HG03045 (cell line): ENCODE measurements at regions not wholly inside any gene's neighbourhood (a gene's known extent, or its start where the extent isn't known, plus 50 kb on each side); places are given as distances from the start of the nearest gene placed in this dataset.
A peak's percentile ranks its signal among the peaks of the same experiment; 100 is the strongest.

Experiments used
- ATAC-seq: cut with Tn5 transposase; IDR thresholded peaks from one replicate; pipeline ENCODE4 v1.9.1; 2021; ENCODE audit warnings: mild to moderate bottlenecking, moderate library complexity; ENCODE audit not compliant: unreplicated experiment

GRCh38 chr6:139654888-139655782 lies 280.7 kb upstream of the CITED2 start:
- no peak for ATAC-seq

GRCh38 chr6:139654309-139654708 lies 279.9 kb upstream of the CITED2 start:
- ATAC-seq = no peak

GRCh38 chr6:139653111-139653510 lies 278.7 kb upstream of the CITED2 start:
- no peak for ATAC-seq

DNA sequence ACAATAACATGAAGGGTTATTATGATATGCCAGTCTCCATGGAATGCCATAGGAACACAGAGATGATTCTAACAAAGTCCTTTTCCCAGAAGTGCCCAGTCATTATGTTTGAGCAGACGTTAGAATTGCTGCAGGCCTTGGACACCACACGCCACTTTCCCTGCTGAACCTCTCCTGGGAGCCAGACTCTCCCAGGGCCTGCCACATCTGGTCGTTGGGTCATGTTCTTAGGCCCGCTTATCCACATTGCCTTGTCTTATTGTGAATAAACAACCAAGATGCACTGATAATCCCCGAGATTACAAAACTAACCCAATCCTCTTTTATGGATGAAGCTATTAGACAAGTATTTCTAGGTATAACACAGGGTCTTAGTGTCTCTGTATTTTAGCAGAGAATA lies 276.5 kb upstream of the CITED2 start:
- no peak for ATAC-seq

GRCh38 chr6:139649732-139650131 lies 275.3 kb upstream of the CITED2 start:
- ATAC-seq = no peak

GRCh38 chr6:139649128-139649527 lies 274.7 kb upstream of the CITED2 start:
- ATAC-seq = no peak

DNA sequence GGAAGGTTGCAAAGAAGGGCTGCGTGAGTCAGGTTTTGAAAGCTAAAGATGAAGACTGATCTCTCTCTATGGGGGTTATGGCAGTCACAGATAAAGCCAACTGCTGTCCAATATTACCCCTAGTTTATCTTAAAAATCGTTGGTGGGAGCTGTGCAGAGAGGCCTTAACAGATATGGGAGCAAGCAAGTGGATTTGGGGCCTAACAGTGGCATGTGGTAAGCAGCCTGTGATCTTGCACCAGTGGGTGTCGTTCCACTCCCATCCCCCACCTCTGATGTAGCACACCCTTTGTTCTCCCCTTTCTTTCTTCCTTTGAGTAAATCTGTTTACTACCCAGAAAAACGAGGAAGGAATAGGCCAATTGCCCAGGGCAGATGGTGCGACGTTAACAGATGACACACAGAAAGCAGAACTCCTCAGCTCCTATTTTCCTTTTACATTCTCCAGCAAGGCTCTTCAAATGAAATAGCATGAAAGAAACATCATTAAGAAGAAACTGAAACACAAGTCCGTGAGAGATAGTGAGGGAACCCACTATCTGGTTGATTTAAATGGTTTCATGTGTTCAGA lies 274.1 kb upstream of the CITED2 start:
- ATAC-seq = no peak

GRCh38 chr6:139647841-139648240 lies 273.4 kb upstream of the CITED2 start:
- no peak for ATAC-seq

GRCh38 chr6:139647016-139647415 lies 272.6 kb upstream of the CITED2 start:
- no peak for ATAC-seq

- no peak for ATAC-seq
These were observed 270.4 kb upstream of the CITED2 start for GRCh38 chr6:139644821-139645220.

DNA sequence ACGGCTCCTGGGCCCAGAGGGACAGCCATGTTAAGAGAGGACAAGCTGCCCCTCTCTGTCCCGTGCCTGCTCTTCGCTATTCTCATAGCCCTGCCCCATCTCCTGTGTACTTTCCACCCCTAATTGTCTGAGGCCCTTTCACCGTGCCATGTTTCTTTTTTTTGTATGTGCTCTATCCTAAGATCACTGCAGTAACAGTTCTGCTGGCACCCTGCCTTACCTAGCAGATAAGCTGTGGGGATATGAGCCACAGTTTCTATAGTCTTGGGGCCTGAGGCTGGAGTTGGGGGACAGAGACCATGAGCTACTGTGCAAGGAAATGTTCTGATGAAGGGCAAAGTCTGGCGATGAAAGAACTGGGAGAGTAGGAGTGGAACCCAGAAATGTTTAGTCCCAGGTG lies 269.5 kb upstream of the CITED2 start:
- ATAC-seq = no peak

- no peak for ATAC-seq
These were observed 267.9 kb upstream of the CITED2 start for GRCh38 chr6:139642346-139642745.

- no peak for ATAC-seq
These were observed 266.9 kb upstream of the CITED2 start for GRCh38 chr6:139641376-139641775.

DNA sequence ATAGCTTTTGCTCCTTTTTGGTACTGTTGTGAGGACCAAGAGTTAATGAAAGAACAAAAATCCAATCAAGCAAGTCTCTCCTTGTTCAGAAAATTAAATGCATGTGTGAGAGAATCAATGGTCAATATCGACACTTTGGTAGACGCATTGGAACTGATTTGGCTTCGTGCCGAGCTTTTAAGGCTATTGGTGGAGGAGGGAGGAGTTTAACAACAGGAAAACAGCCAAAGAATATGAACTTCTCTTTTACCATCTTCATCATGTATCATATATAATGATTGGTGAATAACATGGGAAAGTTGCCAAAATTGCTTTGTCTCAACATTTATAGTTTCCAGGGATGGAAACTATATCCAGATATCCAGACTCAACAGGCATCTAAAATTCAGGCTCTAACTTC lies 266.5 kb upstream of the CITED2 start:
- ATAC-seq = no peak

DNA sequence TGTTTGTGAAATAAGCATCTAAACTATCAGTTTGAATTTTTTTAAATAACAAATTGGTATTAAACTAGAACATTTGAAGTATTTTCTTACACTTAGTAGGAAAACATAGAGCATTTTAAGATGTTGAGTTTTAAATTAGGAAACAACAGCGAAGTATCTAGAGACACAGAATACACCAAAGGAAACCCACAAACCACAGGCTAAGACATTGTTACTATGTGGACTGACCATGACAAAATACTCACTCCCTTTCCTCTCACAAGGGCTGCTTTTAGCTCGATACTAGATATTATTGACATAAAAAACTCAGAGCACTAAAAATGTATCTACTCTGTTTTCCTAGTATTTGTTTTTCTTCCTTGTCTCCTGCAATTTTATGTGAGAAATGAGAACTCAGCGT lies 266.0 kb upstream of the CITED2 start:
- peak; percentile 84 for ATAC-seq

- ATAC-seq = no peak
These were observed 265.1 kb upstream of the CITED2 start for GRCh38 chr6:139639507-139639906.

DNA sequence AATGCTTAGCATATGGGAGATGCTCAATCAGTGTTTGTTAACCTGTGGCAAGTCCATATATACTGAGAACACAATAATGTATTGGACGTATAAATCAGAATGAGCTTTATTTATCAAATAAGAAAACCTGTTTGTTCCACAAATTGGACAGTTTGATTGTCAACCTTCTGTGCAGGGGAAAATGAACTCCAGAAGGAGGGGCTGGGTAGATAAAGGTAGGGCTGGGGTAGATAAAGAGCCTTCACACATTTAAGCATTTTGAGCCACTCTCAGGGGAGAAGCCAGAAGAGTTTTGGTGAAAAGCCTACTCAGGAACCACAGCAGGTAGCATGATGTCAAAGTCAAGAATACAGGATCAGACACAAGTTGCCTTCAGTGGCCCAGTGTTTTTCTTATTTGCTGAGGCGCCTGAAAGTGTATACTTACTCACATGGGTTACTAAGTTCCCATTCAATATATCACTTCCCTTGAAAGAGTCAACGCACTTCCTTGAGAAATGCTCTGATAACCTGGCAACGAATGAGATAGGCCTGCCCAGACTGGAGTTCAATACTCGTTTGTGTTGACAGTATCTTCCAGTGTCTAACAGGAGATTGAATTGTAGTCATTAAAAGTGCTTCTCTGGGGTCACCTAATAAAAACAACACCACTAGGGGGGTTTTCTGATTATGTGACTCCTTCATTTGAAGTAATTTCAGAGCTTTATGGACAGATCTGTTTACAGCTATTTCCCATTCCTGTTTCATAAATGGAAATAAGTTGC lies 263.9 kb upstream of the CITED2 start:
- no peak for ATAC-seq

- no peak for ATAC-seq
These were observed 263.3 kb upstream of the CITED2 start for GRCh38 chr6:139637766-139638165.

DNA sequence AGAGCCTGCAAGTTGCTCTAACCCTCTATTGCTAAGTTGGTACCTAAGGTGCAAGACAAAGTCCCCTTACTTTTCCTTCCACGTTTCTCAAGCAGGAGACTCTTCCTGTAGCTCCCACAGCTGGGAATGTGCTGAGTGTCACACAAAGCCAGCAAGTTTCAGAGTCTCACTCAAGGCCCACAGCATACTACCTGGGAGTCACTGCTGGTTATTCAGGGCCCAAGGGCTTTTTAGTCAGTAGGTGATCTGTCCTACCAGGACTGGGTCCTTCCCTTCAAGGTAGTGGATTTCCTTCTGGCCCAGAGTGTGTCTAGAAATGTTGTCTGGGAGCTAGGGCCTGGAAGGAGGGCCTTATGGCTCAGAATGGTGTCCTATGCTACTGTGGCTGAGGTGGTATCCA lies 261.9 kb upstream of the CITED2 start:
- ATAC-seq = no peak

- no peak for ATAC-seq
These were observed 261.1 kb upstream of the CITED2 start for GRCh38 chr6:139635401-139636130.

GRCh38 chr6:139632840-139633239 lies 258.4 kb upstream of the CITED2 start:
- no peak for ATAC-seq
